LHCN-M2 (cell line): ENCODE measurements at regions not wholly inside any gene's neighbourhood (a gene's known extent, or its start where the extent isn't known, plus 50 kb on each side); places are given as distances from the start of the nearest gene placed in this dataset.
A peak's percentile ranks its signal among the peaks of the same experiment; 100 is the strongest.

Experiments used
- DNase-seq: peaks from one replicate; pipeline ENCODE4 v3.0.0-alpha.2; 2012; ENCODE audit warnings: low read depth

GRCh38 chr2:195411219-195411687, 245.8 kb upstream of the SLC39A10 start:
- peak; percentile 70 for DNase-seq

DNA sequence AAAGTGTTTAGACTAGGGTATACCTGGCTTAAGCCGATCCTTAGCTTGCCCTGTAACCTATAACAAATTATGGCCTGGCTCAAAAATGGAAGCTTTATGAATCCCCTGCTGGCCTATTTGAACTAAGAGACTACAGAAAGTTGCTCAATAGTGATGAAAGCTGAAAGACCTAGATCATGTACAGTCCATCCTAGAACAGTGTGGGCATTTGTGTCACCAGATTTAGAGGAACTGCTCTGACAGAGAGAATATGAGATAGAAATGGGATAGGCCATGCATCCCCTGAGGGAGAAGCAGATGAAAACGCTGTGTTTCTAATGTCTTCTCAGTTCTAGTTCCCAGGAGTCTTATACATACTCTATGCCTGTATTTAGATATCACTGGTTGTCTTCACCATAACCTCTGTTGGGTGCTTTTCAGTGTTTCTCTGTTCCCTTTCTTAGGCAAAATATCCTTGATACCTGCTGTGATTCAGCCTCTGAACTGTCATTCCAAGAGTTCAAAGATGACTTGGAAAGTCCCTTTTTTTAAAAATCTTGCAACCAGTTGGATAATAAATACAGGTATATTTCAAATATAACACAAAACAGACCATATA, 246.9 kb upstream of the SLC39A10 start:
- DNase-seq = no peak

- DNase-seq = no peak
Measured at GRCh38 chr2:195408811-195409210, 248.2 kb upstream of the SLC39A10 start.

DNA sequence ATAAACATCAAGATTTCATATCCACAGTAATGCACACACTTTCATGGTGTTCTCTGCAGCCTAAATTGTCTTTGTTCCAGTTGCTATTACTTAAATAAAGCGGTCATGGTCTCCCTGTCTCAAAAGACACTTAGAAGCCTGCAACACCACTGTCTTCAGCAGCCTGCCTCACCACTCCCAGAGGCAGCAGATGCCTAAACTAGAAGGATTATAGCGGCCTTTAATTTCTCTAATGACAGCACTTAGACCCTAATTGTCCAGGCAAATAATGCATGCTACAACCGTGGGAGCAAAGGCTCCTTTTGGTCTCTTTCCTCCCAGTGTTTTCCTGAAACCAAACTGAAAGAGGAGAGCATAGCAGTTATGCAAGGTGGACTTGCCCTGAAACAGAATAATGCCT, 248.8 kb upstream of the SLC39A10 start:
- no peak for DNase-seq

DNA sequence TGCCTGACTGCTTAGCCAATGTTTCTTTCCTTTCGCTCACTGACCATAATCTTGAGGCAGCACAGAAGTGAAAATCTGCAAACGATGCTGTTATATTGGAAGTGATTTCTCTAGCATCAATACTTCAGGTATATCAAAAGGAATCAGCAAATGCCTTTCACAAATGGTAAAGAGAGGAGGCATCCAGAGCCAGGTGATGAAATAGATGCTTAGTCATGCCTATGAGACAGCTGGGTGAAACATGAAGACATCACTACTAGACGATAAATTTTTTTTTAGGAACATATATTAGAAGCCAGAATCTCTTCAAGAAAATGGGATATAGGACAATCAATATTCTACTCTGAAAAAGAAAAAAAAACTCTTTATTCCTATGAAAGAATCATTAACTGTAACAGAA, 249.2 kb upstream of the SLC39A10 start:
- DNase-seq = peak; percentile 69

- DNase-seq = no peak
Measured at GRCh38 chr2:195406886-195407603, 250.0 kb upstream of the SLC39A10 start.

- no peak for DNase-seq
Measured at GRCh38 chr2:195404651-195405050, 252.4 kb upstream of the SLC39A10 start.

DNA sequence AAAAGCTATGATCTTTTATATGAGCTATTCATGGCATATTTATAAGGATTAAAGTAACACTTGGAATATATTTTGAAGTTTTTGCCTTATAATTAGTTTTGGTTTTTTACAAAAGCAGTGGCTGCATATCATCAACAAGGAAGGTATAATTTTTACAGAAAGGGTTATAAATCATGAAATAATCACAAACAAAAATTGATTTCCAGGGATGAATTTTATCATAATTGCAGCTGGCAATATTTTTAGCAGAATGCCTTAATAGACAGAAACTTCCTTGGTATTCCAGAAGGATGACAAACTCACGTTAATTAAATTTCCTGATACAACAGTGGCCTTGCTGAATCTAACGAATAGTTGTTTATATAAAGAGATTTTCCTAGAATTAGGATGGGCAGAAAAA, 260.5 kb upstream of the SLC39A10 start:
- no peak for DNase-seq

DNA sequence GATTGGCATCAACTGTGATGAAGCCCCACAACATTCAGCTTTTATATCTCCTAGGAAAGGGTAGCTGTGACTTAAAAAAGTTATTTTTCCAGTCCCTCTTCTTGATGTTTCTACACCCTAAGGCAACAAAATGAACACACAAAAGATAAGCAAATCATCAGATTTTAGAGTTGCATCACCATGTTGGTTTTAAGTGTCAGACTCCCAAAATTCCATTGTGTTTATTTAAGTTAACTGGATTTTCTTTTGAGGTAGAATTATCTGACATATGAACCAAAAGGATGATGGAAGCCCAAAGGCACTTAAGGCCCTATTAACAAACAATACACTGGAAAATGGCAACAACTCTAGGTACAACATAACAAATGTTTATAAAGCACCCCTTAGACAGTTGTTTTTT, 261.7 kb upstream of the SLC39A10 start:
- DNase-seq = peak; percentile 22

DNA sequence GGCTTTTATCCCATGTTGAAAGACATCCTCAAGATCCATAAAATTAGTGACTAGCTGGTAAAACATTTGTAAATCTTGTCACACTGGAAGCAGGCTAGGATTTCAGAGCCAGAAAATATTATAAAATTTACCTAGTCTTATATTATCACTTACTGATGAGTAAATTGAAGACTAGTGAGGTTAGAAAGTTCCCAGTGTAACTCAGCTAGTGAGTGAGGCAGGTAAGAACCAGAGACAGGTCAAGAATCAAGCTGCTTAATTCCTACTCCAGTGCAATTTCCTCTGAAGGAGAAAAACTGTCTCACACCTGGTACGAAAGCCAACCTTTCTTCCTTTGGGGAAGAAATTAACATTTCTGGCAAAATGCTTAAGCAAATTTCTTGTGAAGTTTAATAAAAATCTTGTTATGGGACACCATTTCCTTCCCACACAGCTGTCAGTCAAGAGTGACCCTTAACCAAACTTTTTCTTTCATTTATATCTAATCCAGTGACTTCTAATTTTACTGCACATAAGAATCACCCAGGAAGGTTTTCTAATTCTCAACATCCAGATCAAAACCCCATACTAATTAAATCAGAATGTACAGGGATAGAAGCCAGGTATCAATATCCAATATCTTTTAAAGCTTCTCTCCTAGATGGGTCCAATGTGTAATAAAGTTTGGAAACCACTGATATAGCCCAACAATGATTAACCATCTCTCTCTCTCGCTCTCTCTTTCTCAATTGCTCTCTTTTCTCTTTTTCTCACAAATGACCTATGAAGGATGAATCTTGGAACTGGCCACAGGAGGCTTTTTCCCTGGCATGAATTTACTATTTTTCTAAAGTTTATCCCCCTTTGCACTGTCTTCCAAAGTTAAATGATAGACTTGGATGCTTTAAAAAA, 264.3 kb upstream of the SLC39A10 start:
- DNase-seq = no peak

- DNase-seq = peak; percentile 56
Measured at GRCh38 chr2:195390686-195391321, 266.2 kb upstream of the SLC39A10 start.

- no peak for DNase-seq
Measured at GRCh38 chr2:195388028-195388427, 269.0 kb upstream of the SLC39A10 start.

DNA sequence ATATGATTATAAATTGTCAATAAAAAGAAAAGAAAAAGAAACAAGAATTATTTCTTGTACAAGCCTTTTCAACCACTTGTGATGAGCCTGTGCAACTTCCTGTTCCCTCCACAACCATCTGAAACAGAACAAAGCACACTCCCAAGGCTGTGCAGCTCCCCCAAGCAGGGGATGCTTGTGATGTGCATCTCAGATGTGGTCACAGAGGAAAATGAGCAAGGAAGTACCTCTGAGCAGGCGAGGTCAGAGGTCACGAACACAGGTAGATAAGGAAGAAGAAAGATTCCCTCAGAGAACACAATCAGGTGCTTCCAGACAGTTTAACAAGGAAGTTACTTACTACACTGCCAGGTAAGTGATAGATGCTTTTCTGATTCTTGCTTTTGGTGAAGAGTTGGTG, 274.8 kb upstream of the SLC39A10 start:
- DNase-seq = no peak

DNA sequence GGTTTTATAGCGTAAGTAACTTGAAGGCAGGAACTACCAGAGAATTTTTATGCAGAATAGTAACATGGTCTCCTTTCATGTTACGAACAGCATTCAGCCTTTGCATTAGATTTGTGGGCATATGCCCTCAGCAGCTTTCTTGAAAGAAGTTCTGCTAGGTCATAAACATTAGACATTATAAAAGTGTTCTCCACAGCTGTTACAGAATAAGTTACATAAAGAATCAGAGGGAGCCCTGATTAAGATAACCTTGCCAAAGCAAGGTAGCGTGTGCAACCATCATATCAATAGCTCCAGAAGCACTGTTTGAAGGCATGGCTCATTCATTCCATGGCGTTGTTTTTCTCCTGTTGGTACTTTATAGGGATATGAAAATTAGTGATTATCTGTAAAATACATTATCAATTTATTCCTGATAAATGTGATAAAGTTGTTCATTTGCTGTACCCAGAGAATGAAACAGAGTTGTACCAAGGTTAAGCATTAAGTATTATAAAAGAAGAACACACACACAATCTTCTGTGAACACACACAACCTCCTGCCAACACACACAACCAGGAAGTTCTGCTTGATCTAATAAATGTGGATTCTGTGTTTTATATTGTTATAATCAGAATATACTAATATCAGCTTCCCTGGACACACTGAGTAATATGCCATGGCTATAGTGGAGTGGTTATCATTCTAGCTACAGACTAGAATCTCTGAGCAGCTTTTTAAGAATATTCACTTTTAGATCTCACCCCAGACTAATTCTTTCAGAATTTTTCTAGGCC, 286.7 kb upstream of the SLC39A10 start:
- no peak for DNase-seq

- no peak for DNase-seq
Measured at GRCh38 chr2:195369218-195369587, 287.8 kb upstream of the SLC39A10 start.

GRCh38 chr2:195368249-195369217, 288.5 kb upstream of the SLC39A10 start:
- DNase-seq = no peak

DNA sequence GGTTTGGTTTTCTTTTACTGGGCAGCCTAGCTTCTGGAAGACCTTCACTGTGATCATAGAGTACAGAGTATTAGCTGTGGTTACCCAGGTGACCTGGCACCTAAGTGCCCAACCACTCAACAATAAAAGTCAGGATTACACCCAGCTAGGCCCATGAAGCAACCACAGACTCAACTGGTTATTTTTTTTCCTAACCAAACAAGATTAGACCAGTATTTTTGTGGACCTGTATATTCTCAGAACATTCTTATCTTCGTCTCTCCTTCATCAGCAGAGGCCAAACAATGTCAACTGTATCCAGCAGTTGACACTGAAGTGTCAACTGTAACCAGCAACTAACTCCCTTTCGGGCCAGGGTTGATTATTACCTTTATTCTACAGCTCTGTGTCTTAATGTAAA, 289.2 kb upstream of the SLC39A10 start:
- DNase-seq = no peak

DNA sequence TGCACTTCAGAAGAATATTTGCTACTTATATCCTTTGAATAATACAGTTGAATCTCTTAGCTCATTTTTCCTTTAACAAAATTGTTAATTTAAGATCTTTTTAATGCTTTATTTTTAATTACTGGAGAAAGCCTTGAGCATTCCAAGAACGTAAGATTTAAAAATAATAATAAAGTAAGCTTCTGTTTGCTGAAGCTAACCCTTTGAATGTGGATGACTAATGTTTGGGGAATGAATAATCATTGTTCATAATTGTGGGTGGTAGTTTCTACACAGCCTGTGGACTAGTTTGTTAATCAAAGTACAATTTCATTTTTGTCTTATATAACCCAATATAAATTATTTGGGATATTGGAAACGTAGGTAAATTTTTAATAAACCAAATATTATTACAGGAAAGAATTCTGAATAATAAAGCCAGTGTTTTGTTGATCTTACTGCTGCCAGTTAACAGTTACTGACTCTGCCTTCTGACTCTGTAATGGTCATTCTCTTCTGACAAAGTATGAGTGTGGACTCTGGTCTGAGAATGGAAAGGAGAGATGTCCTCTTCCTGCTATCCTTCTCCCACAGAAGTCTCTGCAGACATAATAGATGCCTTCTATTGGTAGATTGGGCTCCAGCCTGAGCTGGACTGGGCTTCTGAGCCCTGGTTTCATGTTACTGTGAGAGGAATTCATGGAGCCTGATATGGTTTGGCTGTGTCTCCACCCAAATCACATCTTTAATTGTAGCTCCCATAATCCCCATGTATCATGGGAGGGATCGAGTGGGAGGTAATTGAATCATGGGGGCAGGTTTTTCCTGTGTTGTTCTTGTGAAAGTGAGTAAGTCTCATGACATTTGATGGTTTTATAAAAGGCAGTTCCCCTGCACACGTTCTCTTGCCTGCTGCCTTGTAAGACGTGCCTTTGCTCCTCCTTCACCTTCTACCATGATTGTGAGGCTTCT, 292.7 kb upstream of the SLC39A10 start:
- DNase-seq = peak; percentile 72

DNA sequence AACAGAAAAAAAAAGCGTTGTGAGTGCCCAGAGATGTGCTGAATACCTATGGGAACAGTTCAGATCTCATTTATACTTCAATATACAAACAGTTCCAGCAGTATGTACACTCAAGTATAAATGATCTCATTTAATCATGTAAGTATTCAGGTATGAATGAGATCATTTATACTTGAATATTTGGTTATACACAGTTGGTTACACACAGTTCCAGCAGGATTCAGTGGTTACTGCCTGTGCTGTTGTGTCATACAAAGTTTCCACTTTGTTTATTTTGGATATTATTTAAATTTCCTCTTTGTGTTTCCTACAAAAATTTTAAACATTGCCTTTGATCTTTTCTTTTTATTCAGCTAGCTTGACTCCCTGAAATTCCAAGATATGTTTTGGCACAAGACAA, 293.5 kb upstream of the SLC39A10 start:
- peak; percentile 70 for DNase-seq
